ENCODE measurements at regions not wholly inside any gene's neighbourhood (a gene's known extent, or its start where the extent isn't known, plus 50 kb on each side); places are given as distances from the start of the nearest gene placed in this dataset.

DNA sequence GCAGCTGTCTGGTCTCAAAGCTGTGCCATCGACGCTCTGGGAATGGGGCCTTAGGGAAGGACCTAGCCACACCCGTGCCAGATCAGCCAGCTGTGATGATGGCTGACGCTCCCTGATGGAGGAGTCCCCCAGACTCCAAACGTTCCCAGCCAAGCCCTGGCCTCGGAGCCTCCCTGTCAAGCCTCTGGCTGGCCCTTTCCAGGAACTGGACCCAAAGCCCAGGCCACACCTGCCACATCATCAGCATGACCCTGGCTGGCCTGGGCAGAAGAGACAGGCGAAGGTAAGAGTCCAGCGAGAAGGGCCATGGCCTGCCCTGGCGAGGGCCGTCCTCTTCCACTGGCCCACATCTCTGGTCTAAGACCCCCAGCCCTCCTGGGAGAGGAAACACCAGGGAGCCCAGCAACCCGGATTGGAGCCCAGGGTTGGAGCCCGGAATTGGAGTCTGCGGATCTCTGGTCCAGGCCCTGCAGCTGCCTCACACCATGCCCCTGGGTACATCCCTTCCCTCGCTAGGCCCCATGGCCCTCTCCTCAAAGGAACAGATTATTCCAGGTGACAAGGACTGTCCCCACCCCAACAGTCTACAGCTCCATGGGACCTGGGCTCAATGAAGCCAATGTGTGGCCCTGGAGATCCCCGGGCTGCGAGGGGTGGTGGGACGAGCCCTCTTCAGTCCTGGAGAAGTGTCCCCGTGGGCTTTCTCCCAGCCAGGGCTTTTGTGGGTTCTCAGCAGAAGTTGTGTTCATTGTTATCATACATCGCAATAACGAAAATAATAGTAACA, 105.1 kb upstream of the TNRC6C start:
- DNase-seq (ENCODE audit: extremely low spot score in 2 of 2): no peak
- no peak for TF ChIP-seq CTCF (IDR thresholded peaks at IDR 0.05)
- Histone ChIP-seq H3K27ac (no peak overlapping the region), H3K9me3 (no peaks in the 10 kb centered on the region), H3K36me3 (no peaks in the 10 kb centered on the region), H3K4me1 (no peaks in the 10 kb centered on the region), H3K4me3 (no peak overlapping the region), H3K27me3 (no peaks in the 10 kb centered on the region)
- intact Hi-C loops (cut with DNase I): no loop called here

DNA sequence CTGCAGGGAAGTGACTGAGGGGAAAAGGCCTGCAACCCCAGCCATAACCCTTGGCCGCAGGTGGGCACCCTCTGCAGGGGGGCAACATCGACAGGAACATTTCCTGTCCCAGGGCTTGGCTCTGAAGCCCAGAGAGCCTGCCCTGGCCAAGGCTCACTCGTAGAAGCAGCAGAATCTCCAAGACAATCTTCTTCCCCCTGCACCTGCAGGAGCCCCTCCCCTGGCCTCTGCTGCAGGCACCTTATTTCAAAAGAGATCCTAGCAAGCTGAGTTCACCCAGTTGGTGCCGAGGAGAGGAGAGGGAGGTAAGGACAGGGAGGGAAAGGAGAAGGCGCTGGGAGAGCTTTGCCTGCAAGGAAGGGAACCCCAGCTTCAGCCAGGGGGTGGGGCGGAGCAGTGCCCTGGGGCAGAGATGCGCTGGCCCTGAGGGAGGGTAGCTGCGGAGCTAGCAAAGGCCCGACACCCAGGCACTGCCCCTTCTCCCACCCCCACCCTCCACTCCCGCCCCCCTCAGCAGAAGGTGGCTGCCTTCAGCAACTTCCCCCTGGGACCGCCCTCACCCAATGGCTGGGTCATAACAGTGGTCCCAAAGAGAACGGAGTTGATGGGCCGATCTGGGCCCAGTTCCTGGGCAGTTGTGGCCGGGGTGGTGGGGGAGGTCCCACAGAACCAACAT, 104.3 kb upstream of the TNRC6C start:
- Histone ChIP-seq H3K4me1 (peaks cover 5% of the 10 kb centered on the region), H3K9me3 (no peaks in the 10 kb centered on the region), H3K27me3 (no peaks in the 10 kb centered on the region), H3K27ac (no peak overlapping the region), H3K4me3 (no peak overlapping the region), H3K36me3 (no peaks in the 10 kb centered on the region)
- no peak for DNase-seq (ENCODE audit: extremely low spot score in 2 of 2)
- intact Hi-C loops (cut with DNase I): no loop called here
- no peak for TF ChIP-seq POLR2AphosphoS5 (IDR thresholded peaks at IDR 0.05; ENCODE audit: insufficient read depth in 1 of 2, low read depth in 1 of 2)
- no peak for TF ChIP-seq POLR2A (IDR thresholded peaks at IDR 0.05)
- TF ChIP-seq CTCF (IDR thresholded peaks at IDR 0.05): no peak

- Histone ChIP-seq H3K36me3 (no peaks in the 10 kb centered on the region), H3K27me3 (no peaks in the 10 kb centered on the region), H3K4me3 (no peak overlapping the region), H3K9me3 (no peaks in the 10 kb centered on the region), H3K4me1 (peaks cover 6% of the 10 kb centered on the region), H3K27ac (no peak overlapping the region)
- DNase-seq (ENCODE audit: extremely low spot score in 2 of 2): no peak
- intact Hi-C loops (cut with DNase I): no loop called here
- TF ChIP-seq POLR2AphosphoS5 (IDR thresholded peaks at IDR 0.05; ENCODE audit: insufficient read depth in 1 of 2, low read depth in 1 of 2) (no peak), POLR2A (IDR thresholded peaks at IDR 0.05) (no peak), CTCF (IDR thresholded peaks at IDR 0.05) (no peak)
These were observed 103.5 kb upstream of the TNRC6C start for GRCh38 chr17:77854759-77855745.

DNA sequence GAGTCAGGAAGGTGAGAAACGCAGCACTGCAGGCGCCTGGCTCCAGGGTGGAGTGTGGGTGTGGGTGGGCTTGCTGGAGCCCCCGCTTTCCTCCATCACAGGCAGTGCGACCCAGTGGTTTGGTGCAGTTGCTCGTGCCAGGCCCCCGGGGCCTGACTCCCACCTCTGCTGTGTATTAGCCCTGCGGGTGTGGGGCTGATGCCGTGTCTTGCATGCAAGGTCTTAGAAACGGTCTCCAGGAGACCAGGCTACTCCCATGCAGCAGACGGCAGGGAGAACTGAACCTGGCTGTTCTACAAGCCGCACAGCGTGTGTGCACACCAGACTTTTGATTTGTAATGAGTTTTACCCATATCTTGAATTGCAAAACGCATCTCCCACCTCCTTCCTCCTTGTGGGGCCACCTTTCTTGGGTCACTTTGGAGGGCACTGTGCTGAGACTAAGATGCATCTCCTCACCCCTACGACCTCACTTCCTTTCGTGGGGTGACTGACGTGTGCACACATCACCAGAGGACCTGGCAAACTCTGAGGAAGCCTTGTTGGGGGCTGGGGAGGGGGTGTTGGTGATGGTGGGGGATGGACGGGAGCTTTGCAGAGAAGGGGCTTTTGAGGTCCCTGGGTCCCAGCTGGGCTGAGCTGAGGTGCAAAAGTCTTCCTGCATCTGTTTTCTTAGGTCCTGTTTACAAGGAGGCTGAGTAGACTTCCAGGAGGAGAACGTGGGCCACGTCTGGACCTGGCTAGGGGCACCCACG, 101.8 kb upstream of the TNRC6C start:
- intact Hi-C loops (cut with DNase I): no loop called here
- no peak overlapping the region for H3K27ac ChIP-seq
- no peak for TF ChIP-seq CTCF (IDR thresholded peaks at IDR 0.05)
- no peak for TF ChIP-seq POLR2AphosphoS5 (IDR thresholded peaks at IDR 0.05; ENCODE audit: insufficient read depth in 1 of 2, low read depth in 1 of 2)
- no peak for TF ChIP-seq POLR2A (IDR thresholded peaks at IDR 0.05)
- H3K9me3 ChIP-seq: no peaks in the 10 kb centered on the region
- H3K4me1 ChIP-seq: peaks cover 6% of the 10 kb centered on the region
- no peak for DNase-seq (ENCODE audit: extremely low spot score in 2 of 2)
- no peak overlapping the region for H3K4me3 ChIP-seq
- no peaks in the 10 kb centered on the region for H3K27me3 ChIP-seq
- H3K36me3 ChIP-seq: no peaks in the 10 kb centered on the region

Measured in vagina (tissue), 2 donors.